K562 (cell line): ENCODE measurements at regions not wholly inside any gene's neighbourhood (a gene's known extent, or its start where the extent isn't known, plus 50 kb on each side); places are given as distances from the start of the nearest gene placed in this dataset.

Experiments used
- ATAC-seq: fragments of 200-7000 bp; cut with Tn5 transposase; 3 replicates; pipeline ENCODE4 v1.9.1; 2020; ENCODE audit warnings: moderate library complexity
- BruUV-seq: library from RNA; stranded (reverse); fragments of 400-500 nt; replicated peaks from 2 replicates; lab custom pipeline; 2021; lab: Mats Ljungman, UMichigan
- CTCF ChIA-PET: fragments of 300-600 bp; formaldehyde crosslinking; extraction: SDS; loops from one replicate; lab custom pipeline; 2021; ENCODE audit warnings: low intra/inter-chr PET ratio; lab: Yijun Ruan, JAX
- POLR2A ChIA-PET: fragments of 300-600, 350-650 bp; sonication (Branson Sonifier 250); formaldehyde crosslinking; extraction: SDS; loops from one replicate; lab custom pipeline; 2021; ENCODE audit warnings: antibody characterized with exemption, inconsistent platforms; lab: Yijun Ruan, JAX
- DNase-seq, 4 experiments: peaks; one replicate each; pipeline versions ENCODE4 v3.0.0 to v3.0.0-alpha.2; 2011 to 2018; ENCODE audit warnings: low spot score in 3 of 4, mixed read lengths in 3 of 4; ENCODE audit errors: extremely low read depth in 1 of 4
- FAIRE-seq: peaks from 2 replicates; lab custom pipeline; 2011; peaks lifted over from hg19 to GRCh38; lab: Jason Lieb, UNC
- H2AFZ ChIP-seq: 2 replicates; pipeline ENCODE4 v1.6.0; 2011; ENCODE audit warnings: low read depth, low read length, control low read depth, inconsistent platforms
- H3K27ac ChIP-seq: fragments of 200-600 bp; 3 replicates; pipeline ENCODE4 v1.8.0; 2011; ENCODE audit warnings: low read depth, mild to moderate bottlenecking, control low read depth, inconsistent platforms, low read length, moderate library complexity, mixed read lengths; ENCODE audit errors: extremely low read depth
- H3K27me3 ChIP-seq, 2 experiments: fragments of 300-600 bp in 1 of 2; 2 replicates in 1 of 2; 3 replicates in 1 of 2; pipeline versions ENCODE4 v1.6.0 to v1.8.0; 2011; ENCODE audit warnings: inconsistent platforms in 2 of 2, low read length in 2 of 2, mild to moderate bottlenecking in 1 of 2, mixed read lengths in 1 of 2, moderate library complexity in 1 of 2; ENCODE audit not compliant: control insufficient read depth in 2 of 2, insufficient read depth in 2 of 2
- H3K36me3 ChIP-seq: fragments of 300-600 bp; 3 replicates; pipeline ENCODE4 v1.8.0; 2011; ENCODE audit warnings: mild to moderate bottlenecking, low read length, inconsistent platforms; ENCODE audit not compliant: control insufficient read depth, insufficient read depth
- H3K4me1 ChIP-seq, 2 experiments: fragments of 200-600 bp in 1 of 2; replicated peaks in 1 of 2; 2 replicates in 1 of 2; 3 replicates in 1 of 2; pipeline versions ENCODE4 v1.5.1 to v1.8.0; 2011; ENCODE audit warnings: inconsistent platforms in 2 of 2, low read length in 2 of 2, mild to moderate bottlenecking in 1 of 2, mixed read lengths in 1 of 2, moderate library complexity in 1 of 2; ENCODE audit not compliant: control insufficient read depth in 2 of 2, insufficient read depth in 2 of 2
- H3K4me2 ChIP-seq: 2 replicates; pipeline ENCODE4 v1.6.1; 2011; ENCODE audit warnings: low read length, control low read depth, inconsistent platforms, mixed read lengths; ENCODE audit not compliant: insufficient read depth
- H3K4me3 ChIP-seq: fragments of 200-600 bp; sonication (generic), shearing (Covaris generic); 2 replicates; pipeline ENCODE4 v1.5.1; 2016; ENCODE audit warnings: control low read depth, inconsistent platforms
- H3K79me2 ChIP-seq: fragments of 200-600 bp; 3 replicates; pipeline ENCODE4 v1.8.0; 2011; ENCODE audit warnings: low read length, inconsistent platforms; ENCODE audit not compliant: control insufficient read depth, insufficient read depth
- H3K9ac ChIP-seq, 2 experiments: 2 replicates each; pipeline versions ENCODE4 v1.6.0 to v1.6.1; 2011; ENCODE audit warnings: low read depth in 2 of 2, low read length in 2 of 2, control low read depth in 1 of 2, inconsistent platforms in 1 of 2, mild to moderate bottlenecking in 1 of 2, mixed read lengths in 1 of 2; ENCODE audit not compliant: insufficient read depth in 1 of 2
- H3K9me1 ChIP-seq: one replicate; pipeline ENCODE4 v1.6.0; 2011; ENCODE audit warnings: inconsistent platforms, mild to moderate bottlenecking, low read length, moderate library complexity; ENCODE audit not compliant: control insufficient read depth, insufficient read depth
- H3K9me3 ChIP-seq: replicated peaks from 2 replicates; pipeline ENCODE4 v1.5.1; 2011; ENCODE audit warnings: low read depth, low read length, inconsistent platforms; ENCODE audit not compliant: control insufficient read depth, insufficient read depth
- H4K20me1 ChIP-seq: replicated peaks from 2 replicates; pipeline ENCODE4 v1.6.1; 2011; ENCODE audit warnings: low read length, inconsistent platforms, mixed read lengths; ENCODE audit not compliant: control insufficient read depth, insufficient read depth
- IRF2 ChIP-seq: sonication (generic); formaldehyde crosslinking; IDR thresholded peaks from 2 replicates; pipeline ENCODE4 v1.8.1; 2022; ENCODE audit warnings: mild to moderate bottlenecking, missing genetic modification reagents
- NR3C1 ChIP-seq: sonication (generic); formaldehyde crosslinking; IDR thresholded peaks from 2 replicates; pipeline ENCODE4 v1.8.1; 2022; ENCODE audit warnings: missing genetic modification reagents
- POLR2H ChIP-seq: IDR thresholded peaks from 2 replicates; pipeline ENCODE4 v1.6.1; 2016; ENCODE audit warnings: missing genetic modification characterization, low read depth, mild to moderate bottlenecking, control low read depth, missing compliant biosample characterization, moderate library complexity
- SMC3 ChIP-seq: conservative IDR thresholded peaks from 2 replicates; pipeline ENCODE4 v1.6.1; 2011; ENCODE audit warnings: low read depth, low read length, improper control_type of control experiment; ENCODE audit not compliant: insufficient read depth
- THRAP3 ChIP-seq: fragments of 450-650 bp; IDR thresholded peaks from 2 replicates; pipeline ENCODE4 v1.6.1; 2016; ENCODE audit warnings: mild to moderate bottlenecking, inconsistent platforms, borderline replicate concordance
- WGBS: fragments of 100-300 bp; shearing (Covaris generic); methylation state at CpG from one replicate; pipeline ENCODE4 v1.1.6; 2016; ENCODE audit warnings: low coverage, mixed read lengths; ENCODE audit not compliant: insufficient coverage; ENCODE audit errors: missing lambda C conversion rate; 5-methylcytosine and 5-hydroxymethylcytosine counted together
- in situ Hi-C: fragments of 300-500 bp; cut with MboI; formaldehyde crosslinking; loops from 4 replicates; pipeline ENCODE4 v1.15.0; 2018; ENCODE audit warnings: inconsistent platforms, mixed read lengths
- intact Hi-C: fragments of 100-400 bp; cut with micrococcal nuclease; formaldehyde crosslinking; loops from 2 replicates; pipeline ENCODE4 v1.14.2; 2022
- TF ChIP-seq, protein P1 (sequence below): fragments of 450-650 bp; formaldehyde crosslinking; IDR thresholded peaks from 2 replicates; pipeline ENCODE4 v1.4.0; 2020; ENCODE audit warnings: mild to moderate bottlenecking, mixed read lengths

DNA sequence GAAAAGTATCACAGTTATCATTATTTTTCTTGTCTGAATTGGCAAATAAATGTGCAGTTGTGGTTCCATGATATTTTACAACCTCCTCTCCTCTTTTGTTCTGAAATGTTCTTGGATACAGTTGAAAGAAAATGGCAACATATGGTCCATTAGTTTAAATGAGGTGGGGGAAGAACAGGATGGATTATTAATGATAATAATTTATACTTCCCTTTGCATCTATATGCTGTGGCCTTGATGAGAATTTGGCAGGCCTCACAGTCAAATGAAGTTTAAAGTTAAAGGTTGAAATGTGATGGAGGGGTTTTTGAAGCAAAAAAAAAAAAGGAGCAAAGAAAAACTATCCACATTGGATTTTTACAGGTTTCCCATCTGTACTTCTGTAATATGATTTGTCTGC, 946.3 kb upstream of the INTU start:
- H3K9me1 ChIP-seq = no peaks in the 10 kb centered on the region
- H3K79me2 ChIP-seq = peaks cover 84% of the 10 kb centered on the region
- H3K27me3 ChIP-seq = no peaks in the 10 kb centered on the region
- in situ Hi-C loops (no loop called here), intact Hi-C loops (no loop called here)
- H2AFZ ChIP-seq = no peak overlapping the region
- H3K27ac ChIP-seq = no peak overlapping the region
- DNase-seq = no peak
- no peak overlapping the region for H3K4me3 ChIP-seq
- no TSS peak for BruUV-seq
- H3K36me3 ChIP-seq = peaks cover 64% of the 10 kb centered on the region
- POLR2A ChIA-PET = no interaction called here
- CTCF ChIA-PET = no interaction called here
- no peak overlapping the region for H3K4me2 ChIP-seq
- no peaks in the 10 kb centered on the region for H4K20me1 ChIP-seq
- no peaks in the 10 kb centered on the region for H3K4me1 ChIP-seq
- H3K9ac ChIP-seq = no peak overlapping the region
- TF ChIP-seq SMC3 = no peak
- FAIRE-seq = no peak
- no peak for ATAC-seq
- H3K9me3 ChIP-seq = no peaks in the 10 kb centered on the region

DNA sequence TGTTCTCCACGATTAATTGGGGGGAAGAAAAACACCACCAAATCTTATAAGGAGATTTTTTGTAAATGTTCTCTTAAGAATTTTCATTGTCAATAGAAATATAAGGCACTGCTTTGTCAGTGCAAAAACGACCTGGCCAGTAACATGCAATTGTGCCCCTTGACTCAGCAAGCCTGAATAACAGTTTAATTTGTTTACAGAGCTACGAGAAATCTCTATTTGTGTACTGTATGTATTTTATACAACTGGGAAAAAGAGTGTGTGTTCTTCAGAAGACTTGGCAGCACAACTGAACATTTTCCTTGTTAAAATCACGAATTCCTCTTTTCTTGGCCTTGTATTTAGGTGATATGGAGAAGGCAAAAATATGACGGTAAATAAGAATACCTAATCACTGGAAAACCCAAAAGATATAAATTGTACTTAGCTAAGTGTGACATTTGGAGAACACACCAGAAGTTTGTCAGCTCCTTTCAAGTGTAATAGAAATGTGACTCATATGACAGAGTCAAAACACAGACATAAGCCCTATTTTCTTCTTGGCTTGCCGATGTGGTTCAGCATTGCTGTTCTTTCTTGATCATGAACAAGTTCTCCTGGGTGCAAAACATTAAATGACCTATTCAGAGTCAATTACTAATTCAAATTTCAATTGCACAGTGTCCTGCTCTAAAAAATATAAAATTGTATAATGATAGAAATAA, 945.0 kb upstream of the INTU start:
- Histone ChIP-seq H3K4me1 (no peaks in the 10 kb centered on the region), H3K9me3 (no peaks in the 10 kb centered on the region), H3K27ac (no peak overlapping the region), H3K4me3 (no peak overlapping the region), H3K79me2 (peaks cover 86% of the 10 kb centered on the region), H3K36me3 (peaks cover 65% of the 10 kb centered on the region), H3K9ac (no peak overlapping the region), H3K9me1 (no peaks in the 10 kb centered on the region), H4K20me1 (no peaks in the 10 kb centered on the region), H3K4me2 (no peak overlapping the region), H2AFZ (no peak overlapping the region), H3K27me3 (no peaks in the 10 kb centered on the region)
- POLR2A ChIA-PET = no interaction called here
- DNase-seq (no peak), FAIRE-seq (no peak), ATAC-seq (no peak)
- no TSS peak for BruUV-seq
- intact Hi-C loops = no loop called here
- no peak for TF ChIP-seq POLR2H (tag)
- TF ChIP-seq, protein P1, sequence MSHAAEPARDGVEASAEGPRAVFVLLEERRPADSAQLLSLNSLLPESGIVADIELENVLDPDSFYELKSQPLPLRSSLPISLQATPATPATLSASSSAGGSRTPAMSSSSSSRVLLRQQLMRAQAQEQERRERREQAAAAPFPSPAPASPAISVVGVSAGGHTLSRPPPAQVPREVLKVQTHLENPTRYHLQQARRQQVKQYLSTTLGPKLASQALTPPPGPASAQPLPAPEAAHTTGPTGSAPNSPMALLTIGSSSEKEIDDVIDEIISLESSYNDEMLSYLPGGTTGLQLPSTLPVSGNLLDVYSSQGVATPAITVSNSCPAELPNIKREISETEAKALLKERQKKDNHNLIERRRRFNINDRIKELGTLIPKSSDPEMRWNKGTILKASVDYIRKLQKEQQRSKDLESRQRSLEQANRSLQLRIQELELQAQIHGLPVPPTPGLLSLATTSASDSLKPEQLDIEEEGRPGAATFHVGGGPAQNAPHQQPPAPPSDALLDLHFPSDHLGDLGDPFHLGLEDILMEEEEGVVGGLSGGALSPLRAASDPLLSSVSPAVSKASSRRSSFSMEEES (CRISPR knock-in tag) = no peak
- no peak for TF ChIP-seq IRF2 (CRISPR knock-in tag)
- TF ChIP-seq NR3C1 = no peak
- no peak for TF ChIP-seq THRAP3
- CTCF ChIA-PET = no interaction called here
- WGBS = 62% methylated on average over 6 of the region's 6 CpGs
- in situ Hi-C loops = no loop called here
